BE2C (cell line): ENCODE measurements at regions not wholly inside any gene's neighbourhood (a gene's known extent, or its start where the extent isn't known, plus 50 kb on each side); places are given as distances from the start of the nearest gene placed in this dataset.

Experiments
- DNase-seq: peaks from one replicate; pipeline ENCODE4 v3.0.0-alpha.2; 2020
- H3K27me3 ChIP-seq: fragments of 250-450 bp; sonication (Bioruptor Pico); 2 replicates; pipeline ENCODE4 v1.5.1; 2020; ENCODE audit warnings: mild to moderate bottlenecking
- H3K36me3 ChIP-seq: fragments of 250-450 bp; sonication (Bioruptor Pico); 2 replicates; pipeline ENCODE4 v1.5.1; 2020; ENCODE audit warnings: mild to moderate bottlenecking
- H3K4me1 ChIP-seq: fragments of 250-450 bp; sonication (Bioruptor Pico); 2 replicates; pipeline ENCODE4 v1.5.1; 2020
- H3K4me3 ChIP-seq: 2 replicates; pipeline ENCODE4 v1.5.1; 2011; ENCODE audit warnings: low read depth, low read length
- H3K9me3 ChIP-seq: fragments of 250-450 bp; sonication (Bioruptor Pico); 2 replicates; pipeline ENCODE4 v1.5.1; 2020
- TF ChIP-seq, protein P1 (sequence below): IDR thresholded peaks from 2 replicates; pipeline ENCODE4 v1.5.1; 2012; ENCODE audit warnings: mild to moderate bottlenecking, low read depth, low read length

DNA sequence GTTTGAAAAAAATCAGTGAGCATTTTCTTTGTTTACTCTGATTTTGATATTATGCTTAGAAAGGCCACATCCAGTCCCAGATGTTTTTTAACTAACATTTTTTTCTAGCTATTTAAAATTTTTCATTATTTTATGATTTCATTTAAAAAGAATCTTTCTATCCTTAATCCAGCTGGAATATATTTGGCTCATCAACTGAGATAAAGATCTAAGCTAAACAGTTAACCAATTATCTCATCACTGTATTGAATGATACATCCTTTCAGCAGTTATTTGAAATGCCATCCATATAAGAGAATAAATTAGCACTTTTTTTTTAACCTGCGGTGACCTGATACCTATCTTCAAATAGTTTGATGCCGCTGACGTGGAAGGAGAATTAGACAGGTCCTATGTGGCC, 245.5 kb upstream of the COPS8 start:
- no peaks in the 10 kb centered on the region; the same call in 1 of the 2 replicates for H3K9me3 ChIP-seq
- H3K4me1 ChIP-seq = no peaks in the 10 kb centered on the region
- peaks cover 10% of the 10 kb centered on the region for H3K27me3 ChIP-seq
- no peak overlapping the region for H3K4me3 ChIP-seq
- TF ChIP-seq, protein P1, sequence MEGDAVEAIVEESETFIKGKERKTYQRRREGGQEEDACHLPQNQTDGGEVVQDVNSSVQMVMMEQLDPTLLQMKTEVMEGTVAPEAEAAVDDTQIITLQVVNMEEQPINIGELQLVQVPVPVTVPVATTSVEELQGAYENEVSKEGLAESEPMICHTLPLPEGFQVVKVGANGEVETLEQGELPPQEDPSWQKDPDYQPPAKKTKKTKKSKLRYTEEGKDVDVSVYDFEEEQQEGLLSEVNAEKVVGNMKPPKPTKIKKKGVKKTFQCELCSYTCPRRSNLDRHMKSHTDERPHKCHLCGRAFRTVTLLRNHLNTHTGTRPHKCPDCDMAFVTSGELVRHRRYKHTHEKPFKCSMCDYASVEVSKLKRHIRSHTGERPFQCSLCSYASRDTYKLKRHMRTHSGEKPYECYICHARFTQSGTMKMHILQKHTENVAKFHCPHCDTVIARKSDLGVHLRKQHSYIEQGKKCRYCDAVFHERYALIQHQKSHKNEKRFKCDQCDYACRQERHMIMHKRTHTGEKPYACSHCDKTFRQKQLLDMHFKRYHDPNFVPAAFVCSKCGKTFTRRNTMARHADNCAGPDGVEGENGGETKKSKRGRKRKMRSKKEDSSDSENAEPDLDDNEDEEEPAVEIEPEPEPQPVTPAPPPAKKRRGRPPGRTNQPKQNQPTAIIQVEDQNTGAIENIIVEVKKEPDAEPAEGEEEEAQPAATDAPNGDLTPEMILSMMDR = no peak
- no peaks in the 10 kb centered on the region for H3K36me3 ChIP-seq
- no peak for DNase-seq

DNA sequence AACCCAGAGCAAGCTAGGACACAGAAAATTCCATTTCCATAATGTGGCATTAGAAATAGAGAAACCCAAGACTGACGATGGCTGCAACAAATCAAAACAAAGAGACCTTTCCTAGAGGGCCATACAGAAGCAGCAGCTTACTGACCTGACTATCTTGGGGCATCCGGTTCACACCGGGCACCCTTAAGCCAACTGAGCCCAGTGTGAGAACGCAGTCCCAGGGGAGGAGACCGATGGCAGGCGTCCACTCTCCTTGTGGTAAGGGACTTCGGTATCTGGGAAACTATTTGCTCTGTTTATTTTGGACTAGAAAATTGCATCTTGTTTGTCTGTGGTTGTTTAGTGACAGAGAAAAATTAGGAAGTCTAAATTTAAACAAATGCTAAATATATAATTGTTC, 244.8 kb upstream of the COPS8 start:
- H3K9me3 ChIP-seq = no peaks in the 10 kb centered on the region; the same call in 1 of the 2 replicates
- H3K27me3 ChIP-seq = peaks cover 10% of the 10 kb centered on the region
- TF ChIP-seq, protein P1 = no peak
- H3K36me3 ChIP-seq = no peaks in the 10 kb centered on the region
- H3K4me1 ChIP-seq = no peaks in the 10 kb centered on the region
- no peak for DNase-seq
- no peak overlapping the region for H3K4me3 ChIP-seq

DNA sequence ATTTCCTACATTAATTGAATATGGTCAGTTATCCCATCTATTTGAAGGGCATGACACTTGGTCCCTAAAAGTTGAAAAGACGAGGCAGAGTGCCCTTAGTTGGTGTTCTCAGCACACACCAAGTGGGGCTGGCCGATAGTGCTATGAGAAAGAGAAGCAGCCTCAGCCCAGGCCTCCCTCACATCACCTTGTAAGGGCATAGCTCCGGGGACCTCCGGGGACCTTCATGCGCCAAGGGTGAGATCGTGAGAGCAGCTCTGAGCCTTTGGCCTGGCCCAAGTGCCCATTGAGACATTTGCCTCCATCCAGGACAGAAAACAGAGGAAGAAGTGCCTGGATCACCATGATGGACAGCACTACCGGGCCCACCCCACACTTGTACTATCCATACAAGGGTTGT, 244.3 kb upstream of the COPS8 start:
- DNase-seq = no peak
- Histone ChIP-seq H3K9me3 (no peaks in the 10 kb centered on the region; the same call in 1 of the 2 replicates), H3K4me1 (no peaks in the 10 kb centered on the region), H3K27me3 (peaks cover 10% of the 10 kb centered on the region), H3K36me3 (no peaks in the 10 kb centered on the region), H3K4me3 (no peak overlapping the region)
- TF ChIP-seq, protein P1 = no peak

DNA sequence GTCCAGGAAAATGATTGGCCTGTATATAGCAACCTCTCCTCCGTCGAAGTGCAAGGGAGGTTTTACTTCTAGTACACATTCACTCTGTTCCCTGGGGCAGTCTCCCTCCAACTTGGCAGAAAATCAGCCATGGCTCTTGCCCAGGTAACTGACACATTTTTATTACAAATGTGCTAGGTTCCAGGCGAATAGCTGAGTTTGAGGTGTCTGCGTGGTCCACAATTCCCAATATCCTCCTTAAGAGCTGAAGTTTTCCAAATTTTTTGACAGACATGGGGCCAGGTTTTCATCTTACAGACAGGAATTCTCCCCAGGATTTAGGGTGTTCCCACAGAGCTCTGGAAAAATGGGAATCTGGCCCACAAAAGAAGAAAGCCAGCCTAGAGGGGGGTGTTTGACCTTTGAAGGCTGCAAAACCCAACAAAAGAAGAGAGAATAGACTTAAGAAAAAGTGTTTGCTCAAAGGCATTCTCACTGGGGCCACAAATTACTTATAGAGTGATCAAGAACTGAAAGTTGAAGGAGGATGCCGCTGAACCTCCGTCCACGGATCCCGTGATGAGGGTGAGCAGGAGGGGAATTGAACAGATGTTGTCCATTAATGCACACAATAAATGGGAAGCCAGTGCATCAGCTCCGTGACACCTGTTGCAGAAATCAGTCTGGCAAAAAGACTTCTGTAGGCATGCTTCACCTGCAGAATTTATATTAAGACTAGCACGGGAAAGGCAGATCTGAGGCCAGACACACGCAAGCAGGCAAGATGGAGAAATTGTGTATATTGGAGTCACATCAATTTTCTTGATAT, 242.3 kb upstream of the COPS8 start:
- DNase-seq = no peak
- no peaks in the 10 kb centered on the region for H3K36me3 ChIP-seq
- no peak overlapping the region for H3K4me3 ChIP-seq
- H3K27me3 ChIP-seq = peaks cover 10% of the 10 kb centered on the region
- H3K9me3 ChIP-seq = no peaks in the 10 kb centered on the region; the same call in 1 of the 2 replicates
- no peaks in the 10 kb centered on the region for H3K4me1 ChIP-seq
- TF ChIP-seq, protein P1 = no peak

- Histone ChIP-seq H3K36me3 (no peaks in the 10 kb centered on the region), H3K4me3 (no peak overlapping the region), H3K9me3 (no peaks in the 10 kb centered on the region; the same call in 1 of the 2 replicates), H3K27me3 (peaks cover 10% of the 10 kb centered on the region), H3K4me1 (no peaks in the 10 kb centered on the region)
- TF ChIP-seq, protein P1 = no peak
- no peak for DNase-seq
Observed at GRCh38 chr2:236844711-236845110, 241.0 kb upstream of the COPS8 start.

DNA sequence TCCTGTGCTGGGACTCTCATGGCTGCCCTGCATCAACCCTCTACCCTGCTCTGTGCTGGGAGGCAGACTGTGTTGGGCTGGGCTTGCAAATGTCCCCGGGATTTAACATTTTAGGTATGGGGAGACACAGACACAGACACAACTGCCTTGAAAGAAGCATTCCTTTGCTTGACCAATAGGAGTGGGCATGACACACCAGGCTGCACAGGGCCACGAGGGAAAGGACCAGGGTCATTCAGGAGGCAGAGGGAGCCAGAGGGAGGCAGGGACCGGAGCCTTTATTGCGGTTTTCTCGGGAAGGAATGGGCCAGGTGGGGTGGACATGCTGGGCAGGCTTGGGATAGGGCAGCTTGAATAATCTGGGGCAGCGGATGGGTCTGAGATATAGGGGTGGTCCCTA, 238.7 kb upstream of the COPS8 start:
- TF ChIP-seq, protein P1 = no peak
- H3K9me3 ChIP-seq = no peaks in the 10 kb centered on the region; the same call in 1 of the 2 replicates

More for the DNA sequence above, 238.7 kb upstream of the COPS8 start:
- Histone ChIP-seq H3K4me1 (no peaks in the 10 kb centered on the region), H3K27me3 (peaks cover 10% of the 10 kb centered on the region), H3K4me3 (no peak overlapping the region), H3K36me3 (no peaks in the 10 kb centered on the region)
- no peak for DNase-seq
